Gastroesophageal sphincter (tissue), 4 donors: ENCODE measurements at regions not wholly inside any gene's neighbourhood (a gene's known extent, or its start where the extent isn't known, plus 50 kb on each side); places are given as distances from the start of the nearest gene placed in this dataset.

ENCODE experiments used
- ATAC-seq: fragments of 150-250 bp; one replicate; pipeline ENCODE4 v1.9.1; 2016; ENCODE audit warnings: mild to moderate bottlenecking, moderate library complexity
- H3K27ac ChIP-seq, 4 donors: fragments of 200-600 bp; sonication (generic) in 3 of 4; 1 replicate in 3 of 4; 2 replicates in 1 of 4; pipeline ENCODE4 v1.5.1; 2016 to 2019
- H3K27me3 ChIP-seq: fragments of 200-600 bp; sonication (generic); one replicate; pipeline ENCODE4 v1.5.1; 2019
- H3K36me3 ChIP-seq, 2 donors: fragments of 200-600 bp; sonication (generic); one replicate each; pipeline ENCODE4 v1.5.1; 2019; ENCODE audit warnings: control low read depth in 1 of 2
- H3K4me1 ChIP-seq, 3 donors: fragments of 200-600 bp; sonication (generic); 1 replicate in 2 of 3; 2 replicates in 1 of 3; pipeline ENCODE4 v1.5.1; 2016 to 2019; ENCODE audit warnings: control low read depth in 2 of 3
- H3K4me3 ChIP-seq, 2 donors: fragments of 200-600 bp; sonication (generic); one replicate each; pipeline ENCODE4 v1.5.1; 2019; ENCODE audit warnings: mild to moderate bottlenecking in 1 of 2, moderate library complexity in 1 of 2
- H3K9me3 ChIP-seq, 3 donors: fragments of 200-600 bp; sonication (generic); one replicate each; pipeline ENCODE4 v1.5.1; 2017 to 2019; ENCODE audit warnings: control low read depth in 2 of 3
- EP300 ChIP-seq: sonication (generic); formaldehyde crosslinking; IDR thresholded peaks from one replicate; pipeline ENCODE4 v1.6.1; 2017; ENCODE audit warnings: antibody characterized with exemption, mild to moderate bottlenecking
- POLR2A ChIP-seq, 2 donors: fragments of 450-650 bp; IDR thresholded peaks; one replicate each; pipeline ENCODE4 v1.6.1; 2017; ENCODE audit warnings: antibody characterized with exemption in 2 of 2, mild to moderate bottlenecking in 2 of 2, moderate library complexity in 1 of 2
- POLR2AphosphoS5 ChIP-seq: sonication (generic); formaldehyde crosslinking; IDR thresholded peaks from one replicate; pipeline ENCODE4 v1.6.1; 2017; ENCODE audit warnings: antibody characterized with exemption
- WGBS, 2 donors: methylation state at CpG; one replicate each; pipeline ENCODE4 v1.1.5; 2018; ENCODE audit warnings: low coverage in 1 of 2; 5-methylcytosine and 5-hydroxymethylcytosine counted together
- TF ChIP-seq, protein P1 (sequence below), 4 experiments: fragments of 200-600 bp in 2 of 4; fragments of 450-650 bp in 2 of 4; sonication (generic) in 1 of 4; IDR thresholded peaks; one replicate each; pipeline ENCODE4 v1.5.1; 2017 to 2019; ENCODE audit warnings: antibody characterized with exemption in 4 of 4, mild to moderate bottlenecking in 2 of 4, moderate library complexity in 2 of 4

DNA sequence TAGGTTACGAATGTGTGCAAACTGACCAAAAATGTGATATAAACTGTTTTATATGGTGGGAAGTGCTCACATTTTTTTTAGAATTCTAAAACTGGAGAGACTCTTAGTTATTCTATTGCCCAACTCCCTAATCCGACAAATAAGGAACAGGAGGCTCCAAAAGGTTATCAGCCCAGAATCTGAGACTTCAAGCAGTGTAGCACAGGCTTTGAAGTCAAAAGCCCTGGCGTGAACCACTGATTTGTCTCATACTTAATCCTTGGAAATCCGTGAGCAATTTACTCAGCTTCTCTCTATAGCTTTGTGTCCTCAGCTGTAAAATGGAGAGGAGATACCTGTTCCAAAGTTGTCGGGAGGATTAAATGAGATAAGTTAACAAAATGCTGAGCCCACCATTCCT, 368.8 kb upstream of the SASH1 start:
- peaks cover 0 to 4% (median 0%) of the 10 kb centered on the region in 3 donors for H3K9me3 ChIP-seq
- no peak for ATAC-seq
- no peaks in the 10 kb centered on the region for H3K27me3 ChIP-seq
- TF ChIP-seq POLR2AphosphoS5 (no peak), POLR2A (IDR thresholded peaks at IDR 0.05) (no peak), EP300 (no peak)
- TF ChIP-seq, protein P1, sequence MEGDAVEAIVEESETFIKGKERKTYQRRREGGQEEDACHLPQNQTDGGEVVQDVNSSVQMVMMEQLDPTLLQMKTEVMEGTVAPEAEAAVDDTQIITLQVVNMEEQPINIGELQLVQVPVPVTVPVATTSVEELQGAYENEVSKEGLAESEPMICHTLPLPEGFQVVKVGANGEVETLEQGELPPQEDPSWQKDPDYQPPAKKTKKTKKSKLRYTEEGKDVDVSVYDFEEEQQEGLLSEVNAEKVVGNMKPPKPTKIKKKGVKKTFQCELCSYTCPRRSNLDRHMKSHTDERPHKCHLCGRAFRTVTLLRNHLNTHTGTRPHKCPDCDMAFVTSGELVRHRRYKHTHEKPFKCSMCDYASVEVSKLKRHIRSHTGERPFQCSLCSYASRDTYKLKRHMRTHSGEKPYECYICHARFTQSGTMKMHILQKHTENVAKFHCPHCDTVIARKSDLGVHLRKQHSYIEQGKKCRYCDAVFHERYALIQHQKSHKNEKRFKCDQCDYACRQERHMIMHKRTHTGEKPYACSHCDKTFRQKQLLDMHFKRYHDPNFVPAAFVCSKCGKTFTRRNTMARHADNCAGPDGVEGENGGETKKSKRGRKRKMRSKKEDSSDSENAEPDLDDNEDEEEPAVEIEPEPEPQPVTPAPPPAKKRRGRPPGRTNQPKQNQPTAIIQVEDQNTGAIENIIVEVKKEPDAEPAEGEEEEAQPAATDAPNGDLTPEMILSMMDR (IDR thresholded peaks at IDR 0.05), result no peak
- H3K4me3 ChIP-seq, result no peak overlapping the region
- no peaks in the 10 kb centered on the region for H3K4me1 ChIP-seq
- no peaks in the 10 kb centered on the region for H3K36me3 ChIP-seq
- WGBS, 2 donors, result 89 to 91% methylated on average over 2 to 3 of the region's 5 CpGs
- H3K27ac ChIP-seq, result no peak overlapping the region

DNA sequence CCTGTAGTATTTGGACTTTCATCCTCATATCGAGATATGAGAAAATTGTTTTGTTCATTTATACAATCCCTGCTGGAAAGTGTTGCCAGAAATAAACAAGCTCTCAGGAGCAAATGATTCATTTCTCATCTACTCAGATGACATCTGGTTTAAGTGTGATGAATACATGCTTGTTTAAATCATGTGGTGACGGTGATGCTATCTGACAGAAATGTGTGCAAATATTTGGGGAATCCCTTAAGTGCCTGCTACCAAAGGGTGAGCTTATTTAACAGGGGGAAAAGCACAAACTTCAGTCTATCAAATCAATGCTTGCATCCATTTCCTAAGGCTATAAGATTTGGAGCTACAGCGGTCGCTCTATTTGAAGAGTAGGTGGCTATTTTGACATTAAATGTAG, 368.3 kb upstream of the SASH1 start:
- Histone ChIP-seq H3K4me1 (no peaks in the 10 kb centered on the region), H3K36me3 (no peaks in the 10 kb centered on the region), H3K27ac (no peak overlapping the region), H3K4me3 (no peak overlapping the region), H3K9me3 (peaks cover 0 to 4% (median 0%) of the 10 kb centered on the region in 3 donors), H3K27me3 (no peaks in the 10 kb centered on the region)
- TF ChIP-seq, protein P1 (IDR thresholded peaks at IDR 0.05), result no peak
- TF ChIP-seq POLR2AphosphoS5 (no peak), POLR2A (IDR thresholded peaks at IDR 0.05) (no peak), EP300 (no peak)
- WGBS, 2 donors, result 65 to 95% methylated on average over 2 to 4 of the region's 4 CpGs
- ATAC-seq, result no peak

DNA sequence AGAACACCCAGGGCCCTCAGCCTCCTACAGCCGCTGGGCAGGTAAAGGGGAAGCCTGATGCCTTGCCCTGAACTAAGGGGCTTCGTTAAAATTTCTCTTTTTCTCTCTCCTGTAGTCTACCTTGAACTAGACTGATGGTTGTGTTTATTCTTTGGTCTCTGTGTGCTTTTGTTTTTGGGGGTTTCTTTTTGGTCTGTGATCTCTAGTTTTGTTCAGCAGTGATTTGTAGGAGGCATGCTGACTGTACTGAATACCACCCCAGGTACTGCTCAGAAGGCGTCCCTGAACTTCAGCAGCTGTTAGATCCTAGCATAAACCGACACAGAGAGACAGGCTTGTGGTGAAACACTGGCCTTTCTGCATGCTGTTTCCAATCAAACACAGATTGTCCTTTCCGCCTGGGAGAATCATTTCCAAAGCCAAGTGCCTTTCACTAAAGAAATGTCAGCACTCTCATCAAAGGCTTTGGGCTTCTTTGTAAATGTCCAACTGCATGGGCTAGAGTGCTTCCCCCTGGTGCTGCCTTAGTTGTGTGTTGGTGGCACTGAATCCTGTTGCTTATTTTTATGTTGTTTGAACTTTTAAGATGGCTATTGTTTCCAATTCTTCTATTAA, 364.7 kb upstream of the SASH1 start:
- 75 to 95% methylated on average over 4 of the region's 5 CpGs for WGBS, 2 donors
- TF ChIP-seq EP300 (no peak), POLR2A (IDR thresholded peaks at IDR 0.05) (no peak), POLR2AphosphoS5 (no peak)
- TF ChIP-seq, protein P1 (IDR thresholded peaks at IDR 0.05), result no peak
- H3K4me1 ChIP-seq, result no peaks in the 10 kb centered on the region
- no peak for ATAC-seq
- no peak overlapping the region for H3K27ac ChIP-seq
- H3K4me3 ChIP-seq, result no peak overlapping the region
- no peaks in the 10 kb centered on the region for H3K9me3 ChIP-seq
- H3K36me3 ChIP-seq, result no peaks in the 10 kb centered on the region
- H3K27me3 ChIP-seq, result no peaks in the 10 kb centered on the region

DNA sequence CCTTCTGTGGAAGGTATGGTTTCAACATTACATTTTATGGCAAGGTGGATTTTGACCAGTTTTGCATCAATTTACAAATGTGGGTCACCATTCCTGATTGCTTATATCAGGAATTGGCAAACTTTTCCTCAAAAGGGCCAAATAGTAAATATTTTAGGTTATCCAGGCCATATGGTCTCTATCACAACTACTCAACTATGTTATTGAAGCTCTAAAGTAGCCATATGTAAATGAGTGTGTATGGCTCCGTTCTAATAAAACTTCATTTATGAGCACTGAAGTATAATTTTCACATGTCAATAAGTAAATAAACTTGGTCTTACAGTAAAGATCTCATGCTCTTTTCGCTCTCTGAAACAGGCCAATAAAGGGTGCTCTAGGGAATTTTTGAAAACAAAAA, 362.7 kb upstream of the SASH1 start:
- no peak for ATAC-seq
- WGBS, 2 donors, result 89 to 94% methylated on average over 2 of the region's 2 CpGs
- TF ChIP-seq POLR2AphosphoS5, result no peak
- TF ChIP-seq, protein P1 (IDR thresholded peaks at IDR 0.05), result no peak
- TF ChIP-seq POLR2A (IDR thresholded peaks at IDR 0.05), result no peak
- TF ChIP-seq EP300, result no peak
- no peak overlapping the region for H3K4me3 ChIP-seq
- no peaks in the 10 kb centered on the region for H3K27me3 ChIP-seq
- no peak overlapping the region for H3K27ac ChIP-seq
- H3K9me3 ChIP-seq, result no peaks in the 10 kb centered on the region
- H3K36me3 ChIP-seq, result no peaks in the 10 kb centered on the region
- peaks cover 0 to 12% (median 0%) of the 10 kb centered on the region in 3 donors for H3K4me1 ChIP-seq

DNA sequence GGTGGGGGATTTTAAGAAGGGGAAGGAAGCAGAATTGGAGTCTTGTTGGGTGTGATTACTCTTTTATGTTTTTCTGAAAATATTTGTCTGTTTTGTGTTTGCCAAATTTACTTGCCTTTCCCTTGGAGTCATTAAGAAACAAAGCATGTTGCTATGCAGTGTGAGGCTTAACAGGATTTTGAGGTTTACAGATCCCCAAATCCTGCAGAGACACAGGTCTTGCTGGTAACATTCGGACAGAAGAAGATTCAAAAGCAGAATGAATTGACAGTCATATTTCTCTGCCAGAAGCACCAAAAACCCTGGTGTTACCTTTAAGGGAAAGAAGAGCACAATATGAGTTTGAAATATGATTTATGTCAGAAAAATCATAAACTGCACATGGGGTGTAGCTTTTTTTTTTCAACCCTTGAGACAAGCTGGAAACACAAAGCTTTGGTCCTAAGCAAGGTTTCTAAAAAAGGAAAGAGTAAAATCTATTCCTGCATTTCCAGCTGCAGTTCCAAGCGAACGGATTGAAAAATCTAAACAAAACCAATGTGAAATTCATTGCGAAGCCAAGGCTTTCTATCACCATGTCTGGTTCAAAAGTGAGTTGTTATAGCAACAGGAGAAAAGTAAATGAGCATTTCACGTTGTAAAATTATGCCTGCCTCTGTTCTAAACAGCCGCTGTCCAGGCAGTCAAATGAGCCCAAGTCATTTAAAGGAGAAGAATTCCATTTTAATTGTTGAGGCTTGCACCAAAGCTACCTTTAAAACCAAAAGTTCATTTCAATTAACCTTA, 358.9 kb upstream of the SASH1 start:
- no peaks in the 10 kb centered on the region for H3K36me3 ChIP-seq
- no peak overlapping the region for H3K27ac ChIP-seq
- ATAC-seq, result no peak
- no peak overlapping the region for H3K4me3 ChIP-seq
- H3K27me3 ChIP-seq, result no peaks in the 10 kb centered on the region
- peaks cover 0 to 12% (median 0%) of the 10 kb centered on the region in 3 donors for H3K4me1 ChIP-seq
- WGBS, 2 donors, result 23 to 25% methylated on average over 6 of the region's 6 CpGs
- no peaks in the 10 kb centered on the region for H3K9me3 ChIP-seq
- TF ChIP-seq, protein P1 (IDR thresholded peaks at IDR 0.05), result no peak
- no peak for TF ChIP-seq EP300
- TF ChIP-seq POLR2AphosphoS5, result no peak
- no peak for TF ChIP-seq POLR2A (IDR thresholded peaks at IDR 0.05)
